NT2/D1 (cell line): ENCODE measurements at regions not wholly inside any gene's neighbourhood (a gene's known extent, or its start where the extent isn't known, plus 50 kb on each side); places are given as distances from the start of the nearest gene placed in this dataset.

Experiments used
- YY1 ChIP-seq: IDR thresholded peaks from 2 replicates; pipeline ENCODE4 v1.6.1; 2011; ENCODE audit not compliant: insufficient read length, insufficient read depth
- ZNF274 ChIP-seq: IDR thresholded peaks from 2 replicates; pipeline ENCODE4 v1.6.1; 2011; ENCODE audit warnings: mild to moderate bottlenecking, low read depth, low read length

GRCh38 chr19:20412846-20413245, 152.7 kb downstream of the ZNF737 start:
- no peak for TF ChIP-seq YY1
- no peak for TF ChIP-seq ZNF274
